ENCODE measurements at regions not wholly inside any gene's neighbourhood (a gene's known extent, or its start where the extent isn't known, plus 50 kb on each side); places are given as distances from the start of the nearest gene placed in this dataset.

DNA sequence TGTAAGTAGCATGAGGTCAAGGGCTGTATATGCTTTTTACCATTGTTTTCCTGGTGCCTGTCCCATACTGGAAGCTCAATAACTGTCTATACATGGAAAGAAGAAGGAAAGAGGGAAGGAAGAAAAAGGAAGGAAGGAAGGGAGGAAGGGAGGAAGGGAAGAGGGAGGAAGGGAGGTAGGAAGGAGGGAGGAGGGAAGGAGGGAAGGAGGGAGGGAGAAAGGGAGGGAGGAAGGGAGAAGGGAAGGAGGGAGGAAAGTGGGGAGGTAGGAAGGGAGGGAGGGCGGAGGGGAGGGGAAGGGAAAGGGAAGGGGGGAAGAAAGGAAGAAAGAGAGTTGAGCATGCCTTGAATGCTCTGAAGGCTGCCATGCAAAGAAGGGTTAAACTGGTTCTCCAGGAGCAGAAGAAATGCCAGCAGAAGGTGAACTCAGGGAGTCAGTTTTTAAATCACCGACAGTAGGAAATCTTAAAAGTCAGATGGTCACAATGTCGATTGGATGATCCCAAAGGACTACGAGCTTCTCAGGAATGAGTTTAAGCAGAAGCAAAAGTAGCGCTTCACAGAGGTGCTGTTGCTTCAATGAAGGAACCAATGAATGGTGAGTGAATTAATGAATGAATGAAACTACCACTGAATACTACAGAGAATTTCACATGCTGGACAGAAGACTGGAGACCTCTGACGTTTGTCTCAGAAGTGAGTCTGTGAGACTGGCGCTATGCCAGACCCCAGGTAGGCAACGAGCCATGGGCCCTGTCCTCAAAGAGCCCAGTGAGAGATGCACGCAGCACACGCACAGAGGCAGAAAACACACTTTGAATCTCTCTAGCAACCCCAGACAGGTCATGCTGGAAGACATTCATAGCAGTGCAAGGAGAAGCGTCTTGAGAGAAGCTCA lies 117.6 kb downstream of the MRPL14 start:
- WGBS, 2 experiments (ENCODE audit: insufficient coverage in 2 of 2), result 89 to 90% methylated on average over 10 to 11 of the region's 11 CpGs
- no peak overlapping the region for H3K27ac ChIP-seq (ENCODE audit: low read depth, low read length, severe bottlenecking)
- peaks cover 33% of the 10 kb centered on the region for H3K4me1 ChIP-seq (ENCODE audit: control insufficient read depth, insufficient read depth, low read length, poor library complexity, severe bottlenecking)
- H3K9me3 ChIP-seq (ENCODE audit: control insufficient read depth, low read length), result no peaks in the 10 kb centered on the region
- no peaks in the 10 kb centered on the region for H3K36me3 ChIP-seq (ENCODE audit: control insufficient read depth, insufficient read depth, low read length)
- H3K4me3 ChIP-seq (ENCODE audit: extremely low read depth, insufficient read depth, low read length, poor library complexity, severe bottlenecking), result no peak overlapping the region

DNA sequence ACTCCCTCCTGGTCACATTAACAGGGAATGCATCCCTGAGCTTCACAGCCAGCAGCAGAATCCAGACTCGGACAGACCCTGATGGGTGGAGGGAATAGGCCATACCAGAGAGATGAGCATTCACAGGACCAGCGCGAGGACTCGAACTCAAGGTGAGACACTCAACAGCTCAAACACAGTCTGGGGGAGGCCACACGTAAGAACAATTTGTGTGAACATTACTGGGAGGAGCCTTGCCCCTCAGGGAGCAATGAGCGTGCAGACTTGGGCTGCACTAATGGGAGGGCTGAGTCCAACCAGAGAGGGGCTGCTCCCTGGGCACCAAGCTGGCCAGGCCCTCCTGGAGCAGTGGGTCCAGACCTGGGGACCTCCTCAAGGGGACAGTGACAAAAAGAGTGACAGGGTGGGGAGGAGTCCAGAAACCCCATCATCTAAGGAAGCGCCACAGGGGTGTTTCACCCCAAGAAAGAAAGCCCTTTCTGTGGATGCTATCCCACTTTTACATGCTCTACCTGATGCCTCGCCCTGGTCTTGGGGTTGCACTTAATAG lies 118.4 kb downstream of the MRPL14 start:
- Histone ChIP-seq H3K36me3 (ENCODE audit: control insufficient read depth, insufficient read depth, low read length) (no peaks in the 10 kb centered on the region), H3K4me3 (ENCODE audit: extremely low read depth, insufficient read depth, low read length, poor library complexity, severe bottlenecking) (no peak overlapping the region), H3K4me1 (ENCODE audit: control insufficient read depth, insufficient read depth, low read length, poor library complexity, severe bottlenecking) (peaks cover 38% of the 10 kb centered on the region), H3K9me3 (ENCODE audit: control insufficient read depth, low read length) (no peaks in the 10 kb centered on the region), H3K27ac (ENCODE audit: low read depth, low read length, severe bottlenecking) (no peak overlapping the region)
- 93 to 95% methylated on average over 8 of the region's 8 CpGs for WGBS, 2 experiments (ENCODE audit: insufficient coverage in 2 of 2)

- Histone ChIP-seq H3K27ac (ENCODE audit: low read depth, low read length, severe bottlenecking) (no peak overlapping the region), H3K4me1 (ENCODE audit: control insufficient read depth, insufficient read depth, low read length, poor library complexity, severe bottlenecking) (peaks cover 42% of the 10 kb centered on the region), H3K4me3 (ENCODE audit: extremely low read depth, insufficient read depth, low read length, poor library complexity, severe bottlenecking) (no peak overlapping the region), H3K9me3 (ENCODE audit: control insufficient read depth, low read length) (no peaks in the 10 kb centered on the region), H3K36me3 (ENCODE audit: control insufficient read depth, insufficient read depth, low read length) (no peaks in the 10 kb centered on the region)
- WGBS, 2 experiments (ENCODE audit: insufficient coverage in 2 of 2), result 68 to 78% methylated on average over 11 to 12 of the region's 13 CpGs
Observed at GRCh38 chr6:44007818-44008621, 119.2 kb downstream of the MRPL14 start.

- no peaks in the 10 kb centered on the region for H3K9me3 ChIP-seq (ENCODE audit: control insufficient read depth, low read length)
- H3K4me1 ChIP-seq (ENCODE audit: control insufficient read depth, insufficient read depth, low read length, poor library complexity, severe bottlenecking), result peaks cover 51% of the 10 kb centered on the region
- 88 to 92% methylated on average over 3 to 4 of the region's 6 CpGs for WGBS, 2 experiments (ENCODE audit: insufficient coverage in 2 of 2)
- no peaks in the 10 kb centered on the region for H3K36me3 ChIP-seq (ENCODE audit: control insufficient read depth, insufficient read depth, low read length)
- H3K27ac ChIP-seq (ENCODE audit: low read depth, low read length, severe bottlenecking), result no peak overlapping the region
- no peak overlapping the region for H3K4me3 ChIP-seq (ENCODE audit: extremely low read depth, insufficient read depth, low read length, poor library complexity, severe bottlenecking)
Observed at GRCh38 chr6:44006872-44007303, 120.4 kb downstream of the MRPL14 start.

DNA sequence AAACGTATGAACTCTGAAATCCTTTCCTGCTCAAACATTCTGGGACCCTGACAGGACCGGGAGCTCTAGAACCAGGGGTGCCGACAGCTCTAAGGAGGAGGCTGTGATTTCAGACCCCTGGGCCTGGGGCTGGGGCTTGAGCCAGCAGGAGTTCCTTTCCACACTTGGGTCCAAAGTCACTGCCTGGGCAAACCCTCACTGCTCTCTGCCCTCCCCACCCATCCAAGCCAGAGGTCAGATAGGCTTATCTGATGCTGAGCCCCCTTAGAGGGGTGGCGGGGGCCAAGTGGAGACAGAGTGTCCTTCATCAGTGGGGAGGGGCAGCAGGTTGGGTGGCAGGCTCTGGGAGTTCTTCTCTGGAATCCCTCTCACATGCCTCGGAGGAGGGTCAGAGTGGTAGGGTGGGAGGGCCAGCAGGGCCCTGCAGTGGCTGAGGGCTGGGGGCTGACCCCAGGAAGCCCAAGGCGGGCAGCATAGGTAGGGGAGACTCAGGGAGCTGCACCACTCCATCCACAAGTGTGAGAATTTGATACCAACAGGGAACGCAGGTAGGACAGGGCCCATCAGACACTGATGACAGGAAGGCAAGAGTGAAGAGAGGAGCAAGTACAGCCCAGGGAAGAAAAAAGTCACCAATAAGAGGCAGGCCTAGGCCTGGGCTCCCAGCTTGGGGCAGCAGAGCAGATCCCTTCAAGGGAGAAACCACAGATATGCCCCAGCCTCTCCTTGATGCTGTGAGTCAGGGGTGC lies 121.0 kb downstream of the MRPL14 start:
- Histone ChIP-seq H3K4me1 (ENCODE audit: control insufficient read depth, insufficient read depth, low read length, poor library complexity, severe bottlenecking) (peaks cover 46% of the 10 kb centered on the region), H3K9me3 (ENCODE audit: control insufficient read depth, low read length) (no peaks in the 10 kb centered on the region), H3K4me3 (ENCODE audit: extremely low read depth, insufficient read depth, low read length, poor library complexity, severe bottlenecking) (no peak overlapping the region), H3K36me3 (ENCODE audit: control insufficient read depth, insufficient read depth, low read length) (no peaks in the 10 kb centered on the region), H3K27ac (ENCODE audit: low read depth, low read length, severe bottlenecking) (no peak overlapping the region)
- WGBS, 2 experiments (ENCODE audit: insufficient coverage in 2 of 2), result 88 to 89% methylated on average over 3 of the region's 7 CpGs

- Histone ChIP-seq H3K4me1 (ENCODE audit: control insufficient read depth, insufficient read depth, low read length, poor library complexity, severe bottlenecking) (peaks cover 45% of the 10 kb centered on the region), H3K4me3 (ENCODE audit: extremely low read depth, insufficient read depth, low read length, poor library complexity, severe bottlenecking) (no peak overlapping the region), H3K36me3 (ENCODE audit: control insufficient read depth, insufficient read depth, low read length) (no peaks in the 10 kb centered on the region), H3K27ac (ENCODE audit: low read depth, low read length, severe bottlenecking) (no peak overlapping the region), H3K9me3 (ENCODE audit: control insufficient read depth, low read length) (no peaks in the 10 kb centered on the region)
- 56 to 63% methylated on average over 2 of the region's 3 CpGs for WGBS, 2 experiments (ENCODE audit: insufficient coverage in 2 of 2)
Observed at GRCh38 chr6:44005507-44005903, 121.7 kb downstream of the MRPL14 start.

GRCh38 chr6:44004625-44005506 lies 122.4 kb downstream of the MRPL14 start:
- peaks cover 47% of the 10 kb centered on the region for H3K4me1 ChIP-seq (ENCODE audit: control insufficient read depth, insufficient read depth, low read length, poor library complexity, severe bottlenecking)
- 71 to 82% methylated on average over 4 of the region's 7 CpGs for WGBS, 2 experiments (ENCODE audit: insufficient coverage in 2 of 2)
- H3K27ac ChIP-seq (ENCODE audit: low read depth, low read length, severe bottlenecking), result no peak overlapping the region
- no peaks in the 10 kb centered on the region for H3K9me3 ChIP-seq (ENCODE audit: control insufficient read depth, low read length)
- H3K36me3 ChIP-seq (ENCODE audit: control insufficient read depth, insufficient read depth, low read length), result no peaks in the 10 kb centered on the region
- H3K4me3 ChIP-seq (ENCODE audit: extremely low read depth, insufficient read depth, low read length, poor library complexity, severe bottlenecking), result no peak overlapping the region

DNA sequence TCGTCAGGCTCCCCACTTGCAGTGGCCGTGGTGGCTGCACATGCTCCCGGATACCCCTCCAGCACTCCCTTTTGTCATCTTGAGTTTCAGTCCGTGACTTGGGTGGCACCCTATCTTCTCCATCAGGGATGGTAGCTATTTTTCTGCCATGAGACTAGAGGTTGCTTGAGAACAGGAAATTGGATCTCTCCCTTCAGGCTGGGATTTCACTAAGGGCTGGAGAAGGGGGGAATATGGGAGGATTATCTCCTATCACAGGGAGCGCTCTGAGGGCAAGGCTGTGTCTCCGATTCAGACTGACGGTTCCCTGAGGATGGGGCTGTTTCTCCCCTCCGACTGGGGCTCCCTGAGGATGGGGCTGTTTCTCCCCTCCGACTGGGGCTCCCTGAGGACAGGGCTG lies 123.1 kb downstream of the MRPL14 start:
- peaks cover 48% of the 10 kb centered on the region for H3K4me1 ChIP-seq (ENCODE audit: control insufficient read depth, insufficient read depth, low read length, poor library complexity, severe bottlenecking)
- H3K9me3 ChIP-seq (ENCODE audit: control insufficient read depth, low read length), result no peaks in the 10 kb centered on the region
- H3K36me3 ChIP-seq (ENCODE audit: control insufficient read depth, insufficient read depth, low read length), result no peaks in the 10 kb centered on the region
- H3K4me3 ChIP-seq (ENCODE audit: extremely low read depth, insufficient read depth, low read length, poor library complexity, severe bottlenecking), result no peak overlapping the region
- 70 to 76% methylated on average over 5 to 8 of the region's 9 CpGs for WGBS, 2 experiments (ENCODE audit: insufficient coverage in 2 of 2)
- H3K27ac ChIP-seq (ENCODE audit: low read depth, low read length, severe bottlenecking), result no peak overlapping the region

DNA sequence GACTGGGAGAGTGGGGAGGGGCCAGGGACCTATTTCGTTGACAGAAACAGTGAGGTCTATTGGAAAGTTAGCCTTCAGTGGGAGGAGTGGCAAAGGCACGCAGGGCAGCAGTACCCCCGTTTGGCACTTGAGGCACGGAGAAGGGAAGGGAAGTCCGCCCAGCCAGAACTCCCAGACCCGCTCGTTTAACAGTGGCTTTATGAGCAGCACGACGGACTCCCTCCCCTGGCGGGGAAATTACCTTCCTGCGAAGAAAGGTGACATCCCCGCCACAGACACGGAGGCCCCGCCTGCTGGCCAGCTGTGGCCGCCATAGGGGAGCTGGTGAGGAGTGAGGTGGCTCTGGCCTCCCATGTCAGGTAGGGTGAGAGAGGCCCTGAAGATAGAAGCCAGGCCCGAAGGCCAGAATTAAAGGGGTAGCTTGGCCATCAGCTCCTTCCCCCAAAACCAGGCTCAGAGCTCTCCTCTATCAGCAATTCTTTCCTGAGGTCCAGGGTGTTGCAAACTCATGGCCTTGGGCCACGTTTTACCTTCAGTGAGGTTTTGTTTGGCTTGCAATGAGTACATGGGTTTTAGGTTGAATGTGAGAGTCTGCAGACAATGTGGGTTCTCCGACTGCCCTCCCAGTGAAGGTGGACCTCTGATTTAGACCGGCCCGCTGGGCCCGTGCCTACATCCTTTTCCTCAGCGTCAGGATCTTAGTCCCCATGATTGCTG lies 123.7 kb downstream of the MRPL14 start:
- H3K4me1 ChIP-seq (ENCODE audit: control insufficient read depth, insufficient read depth, low read length, poor library complexity, severe bottlenecking), result peaks cover 48% of the 10 kb centered on the region
- no peaks in the 10 kb centered on the region for H3K9me3 ChIP-seq (ENCODE audit: control insufficient read depth, low read length)
- no peak overlapping the region for H3K27ac ChIP-seq (ENCODE audit: low read depth, low read length, severe bottlenecking)
- peak overlapping the region; percentile 26 for H3K4me3 ChIP-seq (ENCODE audit: extremely low read depth, insufficient read depth, low read length, poor library complexity, severe bottlenecking)
- WGBS, 2 experiments (ENCODE audit: insufficient coverage in 2 of 2), result 49 to 66% methylated on average over 10 to 12 of the region's 22 CpGs
- no peaks in the 10 kb centered on the region for H3K36me3 ChIP-seq (ENCODE audit: control insufficient read depth, insufficient read depth, low read length)

Measured in mesodermal cell (in vitro differentiated cells).